H1 (cell line): ENCODE measurements at regions not wholly inside any gene's neighbourhood (a gene's known extent, or its start where the extent isn't known, plus 50 kb on each side); places are given as distances from the start of the nearest gene placed in this dataset.

Experiments used
- CTCF ChIA-PET: fragments of 300-600 bp; sonication (Branson Sonifier 250); formaldehyde crosslinking; loops from one replicate; lab custom pipeline; 2021; ENCODE audit not compliant: partially characterized antibody; lab: Charles Lee
- POLR2A ChIA-PET: fragments of 300-600 bp; sonication (Branson Sonifier 250); formaldehyde crosslinking; loops from one replicate; lab custom pipeline; 2021; ENCODE audit warnings: inconsistent platforms; ENCODE audit not compliant: partially characterized antibody; lab: Charles Lee
- DNase-seq, 2 experiments: peaks; one replicate each; pipeline versions ENCODE4 v3.0.0 to v3.0.0-alpha.2; 2010 to 2022; ENCODE audit warnings: low spot score in 2 of 2, low read depth in 1 of 2, mixed read lengths in 1 of 2
- FAIRE-seq: peaks from 2 replicates; lab custom pipeline; 2011; peaks lifted over from hg19 to GRCh38; lab: Jason Lieb, UNC
- H2AFZ ChIP-seq: 2 replicates; pipeline ENCODE4 v1.8.1; 2012; ENCODE audit warnings: low read length, inconsistent platforms
- H2AK5ac ChIP-seq: 2 replicates; pipeline ENCODE4 v1.6.1; 2013; ENCODE audit warnings: low read depth, low read length
- H2BK120ac ChIP-seq: replicated peaks from 2 replicates; pipeline ENCODE3; 2013; ENCODE audit warnings: low read depth, low read length, inconsistent platforms
- H2BK12ac ChIP-seq: 2 replicates; pipeline ENCODE4 v1.6.1; 2013; ENCODE audit warnings: low read depth, low read length
- H2BK15ac ChIP-seq: 2 replicates; pipeline ENCODE4 v1.6.1; 2013; ENCODE audit warnings: low read length
- H2BK20ac ChIP-seq: 2 replicates; pipeline ENCODE4 v1.6.1; 2013; ENCODE audit warnings: low read length
- H2BK5ac ChIP-seq: 2 replicates; pipeline ENCODE4 v1.6.1; 2013; ENCODE audit warnings: low read depth, low read length
- H3K14ac ChIP-seq: 2 replicates; pipeline ENCODE4 v1.6.1; 2013; ENCODE audit warnings: inconsistent platforms; ENCODE audit not compliant: insufficient read length
- H3K18ac ChIP-seq: 2 replicates; pipeline ENCODE4 v1.6.1; 2013; ENCODE audit warnings: low read length; ENCODE audit errors: extremely low read depth
- H3K23ac ChIP-seq: 2 replicates; pipeline ENCODE4 v1.6.1; 2013; ENCODE audit warnings: inconsistent platforms; ENCODE audit not compliant: insufficient read length
- H3K23me2 ChIP-seq: 2 replicates; pipeline ENCODE4 v1.6.1; 2013; ENCODE audit warnings: low read depth, low read length
- H3K27ac ChIP-seq: 2 replicates; pipeline ENCODE4 v1.6.1; 2011; ENCODE audit warnings: low read depth, low read length, inconsistent platforms
- H3K27me3 ChIP-seq, 4 experiments: replicated peaks in 1 of 4; 1 replicate in 1 of 4; 2 replicates in 3 of 4; pipeline versions ENCODE4 v1.6.1 to v1.8.1; 2011 to 2013; ENCODE audit warnings: low read length in 3 of 4, mild to moderate bottlenecking in 3 of 4, inconsistent platforms in 2 of 4, mixed read lengths in 2 of 4, moderate library complexity in 1 of 4; ENCODE audit not compliant: control insufficient read depth in 3 of 4, insufficient read depth in 3 of 4; ENCODE audit errors: extremely low read depth in 1 of 4
- H3K36me3 ChIP-seq, 4 experiments: 2 replicates each; pipeline versions ENCODE4 v1.6.1 to v1.8.1; 2011 to 2013; ENCODE audit warnings: mild to moderate bottlenecking in 4 of 4, low read length in 3 of 4, moderate library complexity in 2 of 4, control low read depth in 1 of 4, inconsistent platforms in 1 of 4; ENCODE audit not compliant: insufficient read depth in 4 of 4, control insufficient read depth in 2 of 4
- H3K4ac ChIP-seq: replicated peaks from 2 replicates; pipeline ENCODE3; 2013; ENCODE audit warnings: low read length, low read depth, mixed read lengths, inconsistent platforms; ENCODE audit not compliant: insufficient read length
- H3K4me1 ChIP-seq, 4 experiments: replicated peaks in 1 of 4; 1 replicate in 1 of 4; 2 replicates in 3 of 4; pipeline versions ENCODE4 v1.6.1 to v1.8.1; 2011 to 2013; ENCODE audit warnings: low read length in 3 of 4, inconsistent platforms in 2 of 4, mixed read lengths in 1 of 4; ENCODE audit not compliant: insufficient read depth in 4 of 4, control insufficient read depth in 3 of 4
- H3K4me2 ChIP-seq, 2 experiments: 2 replicates each; pipeline versions ENCODE4 v1.6.1 to v1.8.1; 2011 to 2013; ENCODE audit warnings: low read depth in 2 of 2, low read length in 2 of 2, control low read depth in 1 of 2, inconsistent platforms in 1 of 2, mild to moderate bottlenecking in 1 of 2; ENCODE audit not compliant: insufficient read depth in 1 of 2
- H3K4me3 ChIP-seq, 4 experiments: fragments of 200-600, 300-600 bp in 1 of 4; sonication (generic), shearing (Covaris generic), sonication (Bioruptor Twin) in 1 of 4; 2 replicates each; pipeline versions ENCODE4 v1.5.1 to v1.8.1; 2011 to 2016; ENCODE audit warnings: low read length in 4 of 4, low read depth in 3 of 4, control low read depth in 2 of 4, inconsistent platforms in 2 of 4, mild to moderate bottlenecking in 2 of 4, mixed read lengths in 1 of 4, moderate library complexity in 1 of 4; ENCODE audit not compliant: insufficient read depth in 2 of 4; ENCODE audit errors: extremely low read depth in 1 of 4
- H3K56ac ChIP-seq: replicated peaks from 2 replicates; pipeline ENCODE3; 2013; ENCODE audit warnings: low read depth, mild to moderate bottlenecking, mixed read lengths, low read length, inconsistent platforms; ENCODE audit not compliant: insufficient read length
- H3K79me1 ChIP-seq: 2 replicates; pipeline ENCODE4 v1.6.1; 2013; ENCODE audit warnings: low read depth, low read length, control low read depth
- H3K79me2 ChIP-seq, 2 experiments: 2 replicates each; pipeline versions ENCODE4 v1.6.1 to v1.8.1; 2012 to 2013; ENCODE audit warnings: low read length in 2 of 2, mild to moderate bottlenecking in 2 of 2, inconsistent platforms in 1 of 2; ENCODE audit not compliant: insufficient read depth in 2 of 2, control insufficient read depth in 1 of 2
- H3K9ac ChIP-seq, 4 experiments: replicated peaks in 1 of 4; 1 replicate in 1 of 4; 2 replicates in 3 of 4; pipeline versions ENCODE4 v1.6.1 to v1.8.1; 2011 to 2013; ENCODE audit warnings: low read depth in 3 of 4, low read length in 3 of 4, control low read depth in 2 of 4, mild to moderate bottlenecking in 2 of 4, moderate library complexity in 2 of 4, inconsistent platforms in 1 of 4; ENCODE audit errors: extremely low read depth in 1 of 4
- H3K9me3 ChIP-seq, 2 experiments: 2 replicates each; pipeline versions ENCODE4 v1.6.1 to v1.8.1; 2012 to 2013; ENCODE audit warnings: mild to moderate bottlenecking in 2 of 2, moderate library complexity in 2 of 2, control low read depth in 1 of 2, inconsistent platforms in 1 of 2, low read depth in 1 of 2, low read length in 1 of 2, mixed read lengths in 1 of 2; ENCODE audit not compliant: insufficient read depth in 2 of 2
- H4K20me1 ChIP-seq, 2 experiments: replicated peaks in 1 of 2; 2 replicates each; pipeline versions ENCODE3 to v1.8.1; 2011 to 2013; ENCODE audit warnings: inconsistent platforms in 2 of 2, low read length in 2 of 2, mild to moderate bottlenecking in 1 of 2; ENCODE audit not compliant: insufficient read depth in 2 of 2, control insufficient read depth in 1 of 2
- H4K5ac ChIP-seq: 2 replicates; pipeline ENCODE4 v1.6.1; 2013; ENCODE audit warnings: low read length, low read depth, mixed read lengths, inconsistent platforms; ENCODE audit not compliant: insufficient read length
- H4K8ac ChIP-seq: 2 replicates; pipeline ENCODE4 v1.8.0; 2013; ENCODE audit warnings: mild to moderate bottlenecking, moderate library complexity, low read length, inconsistent platforms; ENCODE audit not compliant: insufficient read depth; ENCODE audit errors: extremely low read depth
- H4K91ac ChIP-seq: replicated peaks from 2 replicates; pipeline ENCODE3; 2013; ENCODE audit warnings: low read length, mixed read lengths, inconsistent platforms; ENCODE audit not compliant: insufficient read length
- MAX ChIP-seq: IDR thresholded peaks from 2 replicates; pipeline ENCODE4 v1.6.1; 2012; ENCODE audit warnings: inconsistent platforms
- TAF1 ChIP-seq: IDR thresholded peaks from 2 replicates; pipeline ENCODE4 v1.6.1; 2011; ENCODE audit warnings: mild to moderate bottlenecking, low read depth, low read length

DNA sequence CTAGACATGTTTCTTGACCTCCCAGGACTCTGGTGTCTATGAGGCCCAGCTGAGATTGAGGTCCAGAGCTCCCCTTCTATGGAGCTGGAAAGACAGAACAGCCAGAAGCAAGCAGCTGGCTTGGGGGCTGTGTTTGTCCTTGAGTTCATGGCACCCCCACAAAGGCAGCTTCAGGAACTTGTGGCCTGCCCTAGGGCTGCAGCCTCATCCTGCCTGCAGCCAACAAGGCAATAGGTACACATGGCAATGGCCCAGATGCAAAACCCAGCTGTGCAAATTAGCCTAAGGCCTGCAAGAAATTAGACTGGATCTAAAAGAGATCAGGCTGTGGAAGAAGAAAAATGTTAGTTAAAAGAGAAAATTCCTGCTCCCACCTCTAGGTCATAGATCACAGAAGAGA, 131.7 kb upstream of the NALF2 start:
- Histone ChIP-seq H2BK5ac (no peak overlapping the region), H3K27ac (no peak overlapping the region), H2AFZ (no peak overlapping the region), H2BK15ac (no peak overlapping the region), H2BK120ac (no peak overlapping the region), H4K8ac (no peak overlapping the region), H3K36me3 (no peaks in the 10 kb centered on the region), H3K4me3 (no peak overlapping the region), H3K9me3 (no peaks in the 10 kb centered on the region), H3K79me2 (no peaks in the 10 kb centered on the region), H4K20me1 (no peaks in the 10 kb centered on the region), H3K56ac (no peak overlapping the region), H2AK5ac (no peak overlapping the region), H3K9ac (no peak overlapping the region), H3K23ac (no peak overlapping the region), H2BK20ac (no peak overlapping the region), H3K23me2 (no peaks in the 10 kb centered on the region), H3K4me1 (no peaks in the 10 kb centered on the region), H4K91ac (no peak overlapping the region), H3K4ac (no peak overlapping the region), H4K5ac (no peak overlapping the region), H3K18ac (no peak overlapping the region), H3K79me1 (no peaks in the 10 kb centered on the region), H3K4me2 (no peak overlapping the region), H3K14ac (no peak overlapping the region), H3K27me3 (no peaks in the 10 kb centered on the region), H2BK12ac (no peak overlapping the region)
- DNase-seq, result no peak
- FAIRE-seq, result no peak
- POLR2A ChIA-PET, result no interaction called here
- CTCF ChIA-PET, result interaction anchor here (3.0 kb wide), 1 partner anchor 14 kb away, joined by 13 read pairs; no protein-coding TSS in a partner anchor
- no peak for TF ChIP-seq MAX
- no peak for TF ChIP-seq TAF1
